Calu3 (cell line): ENCODE measurements at regions not wholly inside any gene's neighbourhood (a gene's known extent, or its start where the extent isn't known, plus 50 kb on each side); places are given as distances from the start of the nearest gene placed in this dataset.

ENCODE experiments used
- BruUV-seq: library from RNA; stranded (reverse); fragments of 400-500 nt; replicated peaks from 2 replicates; lab custom pipeline; 2021; lab: Mats Ljungman, UMichigan
- CTCF ChIA-PET: fragments of 300-600 bp; sonication (Branson Sonifier 250); formaldehyde crosslinking; loops from one replicate; lab custom pipeline; 2022; ENCODE audit warnings: antibody characterized with exemption; lab: Charles Lee
- DNase-seq: peaks from one replicate; pipeline ENCODE4 v3.0.0; 2022
- H3K27ac Mint-ChIP-seq: one replicate; pipeline ENCODE4 v1.8.0; 2022; ENCODE audit warnings: mixed read lengths; ENCODE audit not compliant: unreplicated experiment
- H3K27me3 Mint-ChIP-seq: one replicate; pipeline ENCODE4 v1.8.0; 2022; ENCODE audit warnings: mixed read lengths; ENCODE audit not compliant: unreplicated experiment
- H3K36me3 Mint-ChIP-seq: one replicate; pipeline ENCODE4 v1.8.0; 2022; ENCODE audit warnings: mild to moderate bottlenecking, moderate library complexity, mixed read lengths; ENCODE audit not compliant: insufficient read depth, unreplicated experiment
- H3K4me1 Mint-ChIP-seq: one replicate; pipeline ENCODE4 v1.8.0; 2022; ENCODE audit warnings: mild to moderate bottlenecking, low read depth, mixed read lengths; ENCODE audit not compliant: unreplicated experiment
- H3K4me3 Mint-ChIP-seq: one replicate; pipeline ENCODE4 v1.8.0; 2022; ENCODE audit warnings: mild to moderate bottlenecking, low read depth, moderate library complexity, mixed read lengths; ENCODE audit not compliant: unreplicated experiment
- H3K9me3 Mint-ChIP-seq: one replicate; pipeline ENCODE4 v1.8.0; 2022; ENCODE audit warnings: low read depth, mixed read lengths; ENCODE audit not compliant: unreplicated experiment
- CTCF ChIP-seq: fragments of 200-600 bp; IDR thresholded peaks from one replicate; pipeline ENCODE4 v1.8.0; 2022; ENCODE audit warnings: antibody characterized with exemption; ENCODE audit not compliant: unreplicated experiment
- intact Hi-C: fragments of 100-400 bp; cut with micrococcal nuclease; formaldehyde crosslinking; loops from one replicate; pipeline ENCODE4 v1.10.0; 2022; ENCODE audit not compliant: unreplicated experiment

- CTCF ChIA-PET, result no interaction called here
- Mint-ChIP-seq H3K27me3 (no peaks in the 10 kb centered on the region), H3K4me3 (no peak overlapping the region), H3K36me3 (no peaks in the 10 kb centered on the region), H3K27ac (no peak overlapping the region), H3K4me1 (no peaks in the 10 kb centered on the region), H3K9me3 (peaks cover 2% of the 10 kb centered on the region)
- BruUV-seq, result no TSS peak
- no peak for TF ChIP-seq CTCF
- intact Hi-C loops, result loop anchor here (10.0 kb wide), 1 partner anchor 118 kb away; no protein-coding TSS in a partner anchor
- no peak for DNase-seq
Observed at GRCh38 chr2:155502766-155503165, 804.3 kb downstream of the KCNJ3 start.

- Mint-ChIP-seq H3K9me3 (peaks cover 2% of the 10 kb centered on the region), H3K27me3 (no peaks in the 10 kb centered on the region), H3K36me3 (peaks cover 5% of the 10 kb centered on the region), H3K4me3 (no peak overlapping the region), H3K27ac (no peak overlapping the region), H3K4me1 (peaks cover 6% of the 10 kb centered on the region)
- intact Hi-C loops, result no loop called here
- CTCF ChIA-PET, result no interaction called here
- no peak for TF ChIP-seq CTCF
- DNase-seq, result no peak
- BruUV-seq, result no TSS peak
Observed at GRCh38 chr2:155498106-155498505, 799.6 kb downstream of the KCNJ3 start.

- BruUV-seq, result no TSS peak
- TF ChIP-seq CTCF, result no peak
- CTCF ChIA-PET, result no interaction called here
- H3K27ac Mint-ChIP-seq, result no peak overlapping the region
- H3K4me1 Mint-ChIP-seq, result peaks cover 8% of the 10 kb centered on the region
- intact Hi-C loops, result no loop called here
- no peaks in the 10 kb centered on the region for H3K27me3 Mint-ChIP-seq
- H3K36me3 Mint-ChIP-seq, result peaks cover 5% of the 10 kb centered on the region
- no peak overlapping the region for H3K4me3 Mint-ChIP-seq
- peaks cover 2% of the 10 kb centered on the region for H3K9me3 Mint-ChIP-seq
- DNase-seq, result no peak
Observed at GRCh38 chr2:155494744-155495143, 796.2 kb downstream of the KCNJ3 start.

- CTCF ChIA-PET, result no interaction called here
- Mint-ChIP-seq H3K36me3 (no peaks in the 10 kb centered on the region), H3K4me3 (no peak overlapping the region), H3K9me3 (peaks cover 2% of the 10 kb centered on the region), H3K27me3 (no peaks in the 10 kb centered on the region), H3K4me1 (no peaks in the 10 kb centered on the region), H3K27ac (no peak overlapping the region)
- TF ChIP-seq CTCF, result no peak
- intact Hi-C loops, result no loop called here
- no peak for DNase-seq
- BruUV-seq, result no TSS peak
Observed at GRCh38 chr2:155485141-155485842, 786.8 kb downstream of the KCNJ3 start.
